Motor neuron (in vitro differentiated cells): ENCODE measurements at regions not wholly inside any gene's neighbourhood (a gene's known extent, or its start where the extent isn't known, plus 50 kb on each side); places are given as distances from the start of the nearest gene placed in this dataset.
A peak's percentile ranks its signal among the peaks of the same experiment; 100 is the strongest.

ENCODE experiments used
- ATAC-seq, 8 experiments: fragments of 200-7000 bp; cut with Tn5 transposase; replicated peaks in 6 of 8; 2 replicates each; pipeline ENCODE4 v1.8.0; 2021; ENCODE audit warnings: mild to moderate bottlenecking in 8 of 8, moderate library complexity in 8 of 8
- H3K27ac ChIP-seq, 2 donors: fragments of 250-450 bp; sonication (Bioruptor Pico); 2 replicates each; pipeline ENCODE4 v1.9.0; 2021; ENCODE audit warnings: antibody characterized with exemption in 2 of 2, mild to moderate bottlenecking in 2 of 2, moderate library complexity in 1 of 2
- H3K4me1 ChIP-seq, 2 donors: fragments of 250-450 bp; sonication (Bioruptor Pico); replicated peaks in 1 of 2; 2 replicates each; pipeline ENCODE4 v1.6.1; 2021; ENCODE audit warnings: antibody characterized with exemption in 2 of 2, mild to moderate bottlenecking in 2 of 2, moderate library complexity in 1 of 2
- H3K4me3 ChIP-seq, 5 donors: fragments of 250-450 bp; sonication (Bioruptor Pico); 2 replicates each; pipeline ENCODE4 v1.9.0; 2021; ENCODE audit warnings: antibody characterized with exemption in 5 of 5, mild to moderate bottlenecking in 5 of 5, moderate library complexity in 4 of 5
- WGBS, 10 experiments: fragments of 450-650 bp; shearing (Covaris generic); methylation state at CpG; one replicate each; pipeline ENCODE4 v1.0.0; 2022; 5-methylcytosine and 5-hydroxymethylcytosine counted together
- in situ Hi-C, 9 experiments: fragments of 400-800 bp; cut with MboI; loops; one replicate each; pipeline ENCODE4 v1.15.0; 2021; ENCODE audit warnings: low sequenced_read_pairs in 9 of 9, low pct_unique_long_range_greater_than_20kb in 2 of 9; ENCODE audit not compliant: unreplicated experiment in 9 of 9

GRCh38 chr15:62805502-62805901, 237.0 kb upstream of the TPM1 start:
- WGBS, 10 experiments, result 47 to 100% (median 88%) methylated on average over 2 to 8 of the region's 9 CpGs; no CpG with 5 or more reads in 1 of the 10 experiments
- H3K4me3 ChIP-seq, result no peak overlapping the region
- H3K4me1 ChIP-seq, result peaks cover 24 to 29% of the 10 kb centered on the region in 2 donors
- in situ Hi-C loops, result no loop called here
- no peak overlapping the region for H3K27ac ChIP-seq
- ATAC-seq, result no peak

- WGBS, 10 experiments, result 22 to 100% (median 58%) methylated on average over 1 to 5 of the region's 11 CpGs; no CpG with 5 or more reads in 1 of the 10 experiments
- no peak for ATAC-seq
Measured at GRCh38 chr15:62807539-62808130, 234.9 kb upstream of the TPM1 start.

GRCh38 chr15:62809115-62809967, 233.2 kb upstream of the TPM1 start:
- no peak overlapping the region for H3K27ac ChIP-seq
- ATAC-seq, result peak; percentile 64 to 91 (median 86)
- in situ Hi-C loops, result no loop called here
- no peak overlapping the region for H3K4me3 ChIP-seq
- peaks cover 31 to 35% of the 10 kb centered on the region in 2 donors for H3K4me1 ChIP-seq
- 10 to 83% (median 43%) methylated on average over 1 to 5 of the region's 8 CpGs; no CpG with 5 or more reads in 1 of the 10 experiments for WGBS, 10 experiments

More at GRCh38 chr15:62807539-62808130, 234.9 kb upstream of the TPM1 start:
- Histone ChIP-seq H3K4me3 (no peak overlapping the region), H3K27ac (no peak overlapping the region), H3K4me1 (peaks cover 30 to 35% of the 10 kb centered on the region in 2 donors)
- in situ Hi-C loops, result no loop called here

GRCh38 chr15:62809968-62810260, 232.6 kb upstream of the TPM1 start:
- Histone ChIP-seq H3K27ac (no peak overlapping the region), H3K4me3 (no peak overlapping the region), H3K4me1 (peaks cover 27 to 32% of the 10 kb centered on the region in 2 donors)
- in situ Hi-C loops, result no loop called here
- 91 to 100% (median 100%) methylated on average over 2 to 6 of the region's 8 CpGs; no CpG with 5 or more reads in 5 of the 10 experiments for WGBS, 10 experiments
- peak in 2 of 8 experiments; percentile 10 to 39 for ATAC-seq

GRCh38 chr15:62812515-62812835, 230.1 kb upstream of the TPM1 start:
- Histone ChIP-seq H3K4me1 (peaks cover 44 to 53% of the 10 kb centered on the region in 2 donors), H3K27ac (no peak overlapping the region), H3K4me3 (no peak overlapping the region)
- in situ Hi-C loops, result no loop called here
- ATAC-seq, result no peak
- WGBS, 10 experiments, result 56 to 100% (median 73%) methylated on average over 1 to 6 of the region's 7 CpGs; no CpG with 5 or more reads in 3 of the 10 experiments

- Histone ChIP-seq H3K4me3 (no peak overlapping the region), H3K27ac (no peak overlapping the region), H3K4me1 (peaks cover 26 to 32% of the 10 kb centered on the region in 2 donors)
- in situ Hi-C loops, result no loop called here
- peak in 5 of 8 experiments; percentile 29 to 57 (median 42) for ATAC-seq
- 54 to 88% (median 73%) methylated on average over 1 to 4 of the region's 4 CpGs; no CpG with 5 or more reads in 2 of the 10 experiments for WGBS, 10 experiments
Measured at GRCh38 chr15:62816342-62817069, 226.0 kb upstream of the TPM1 start.

- Histone ChIP-seq H3K4me1 (peaks cover 19 to 25% of the 10 kb centered on the region in 2 donors), H3K27ac (no peak overlapping the region), H3K4me3 (no peak overlapping the region)
- ATAC-seq, result no peak
- 100% methylated on average over 1 of the region's 1 CpG; no CpG with 5 or more reads in 5 of the 10 experiments for WGBS, 10 experiments
- in situ Hi-C loops, result no loop called here
Measured at GRCh38 chr15:62818691-62819090, 223.9 kb upstream of the TPM1 start.

- H3K4me3 ChIP-seq, result no peak overlapping the region
- H3K27ac ChIP-seq, result no peak overlapping the region
- H3K4me1 ChIP-seq, result peaks cover 4 to 10% of the 10 kb centered on the region in 2 donors
- no peak for ATAC-seq
- 76 to 98% (median 85%) methylated on average over 5 to 10 of the region's 10 CpGs; no CpG with 5 or more reads in 1 of the 10 experiments for WGBS, 10 experiments
- in situ Hi-C loops, result no loop called here
Measured at GRCh38 chr15:62821384-62822131, 221.0 kb upstream of the TPM1 start.

GRCh38 chr15:62822228-62822627, 220.3 kb upstream of the TPM1 start:
- WGBS, 10 experiments, result 78 to 100% (median 95%) methylated on average over 2 to 4 of the region's 4 CpGs; no CpG with 5 or more reads in 5 of the 10 experiments

GRCh38 chr15:62823561-62823960, 219.0 kb upstream of the TPM1 start:
- ATAC-seq, result no peak
- 80 to 100% (median 87%) methylated on average over 2 to 6 of the region's 8 CpGs; no CpG with 5 or more reads in 3 of the 10 experiments for WGBS, 10 experiments

More at GRCh38 chr15:62822228-62822627, 220.3 kb upstream of the TPM1 start:
- no peak overlapping the region for H3K27ac ChIP-seq
- ATAC-seq, result no peak
- H3K4me1 ChIP-seq, result peaks cover 0 to 3% of the 10 kb centered on the region in 2 donors
- no peak overlapping the region for H3K4me3 ChIP-seq
- in situ Hi-C loops, result no loop called here

GRCh38 chr15:62824111-62825015, 218.2 kb upstream of the TPM1 start:
- Histone ChIP-seq H3K4me1 (no peaks in the 10 kb centered on the region), H3K27ac (no peak overlapping the region), H3K4me3 (no peak overlapping the region)
- in situ Hi-C loops, result loop anchor here in 1 of 9 experiments (25.0 kb wide), 1 partner anchor 113 kb away; no protein-coding TSS in a partner anchor
- 40 to 100% (median 88%) methylated on average over 1 to 2 of the region's 2 CpGs; no CpG with 5 or more reads in 3 of the 10 experiments for WGBS, 10 experiments
- peak in 1 of 8 experiments; percentile 19 for ATAC-seq

More at GRCh38 chr15:62823561-62823960, 219.0 kb upstream of the TPM1 start:
- Histone ChIP-seq H3K4me1 (no peaks in the 10 kb centered on the region), H3K4me3 (no peak overlapping the region), H3K27ac (no peak overlapping the region)
- in situ Hi-C loops, result no loop called here
